ENCODE measurements at regions not wholly inside any gene's neighbourhood (a gene's known extent, or its start where the extent isn't known, plus 50 kb on each side); places are given as distances from the start of the nearest gene placed in this dataset.

- no peak for DNase-seq
- H3K27ac ChIP-seq, result no peak overlapping the region
- 77 to 82% methylated on average over 2 of the region's 2 CpGs for WGBS, 2 donors
- H3K9me3 ChIP-seq, result no peaks in the 10 kb centered on the region
- no peaks in the 10 kb centered on the region for H3K36me3 ChIP-seq
- no peaks in the 10 kb centered on the region for H3K27me3 ChIP-seq
- H3K4me1 ChIP-seq, result no peaks in the 10 kb centered on the region
- intact Hi-C loops (cut with DNase I), result no loop called here
- H3K4me3 ChIP-seq, result no peak overlapping the region
- no peak for TF ChIP-seq CTCF (IDR thresholded peaks at IDR 0.05)
Measured at GRCh38 chr13:80860845-80861244, 519.9 kb upstream of the SPRY2 start.

GRCh38 chr13:80858131-80858530 lies 517.2 kb upstream of the SPRY2 start:
- intact Hi-C loops (cut with DNase I), result no loop called here
- WGBS, 2 donors, result 93 to 95% methylated on average over 2 of the region's 2 CpGs
- H3K36me3 ChIP-seq, result no peaks in the 10 kb centered on the region
- TF ChIP-seq POLR2AphosphoS5 (IDR thresholded peaks at IDR 0.05) (no peak), CTCF (IDR thresholded peaks at IDR 0.05) (no peak), POLR2A (IDR thresholded peaks at IDR 0.05) (no peak), EP300 (IDR thresholded peaks at IDR 0.05) (no peak)
- no peak overlapping the region for H3K27ac ChIP-seq
- DNase-seq, result no peak
- no peaks in the 10 kb centered on the region for H3K27me3 ChIP-seq
- no peaks in the 10 kb centered on the region for H3K4me1 ChIP-seq
- no peaks in the 10 kb centered on the region for H3K9me3 ChIP-seq
- H3K4me3 ChIP-seq, result no peak overlapping the region

- H3K4me3 ChIP-seq, result no peak overlapping the region
- H3K36me3 ChIP-seq, result no peaks in the 10 kb centered on the region
- no peak for TF ChIP-seq POLR2AphosphoS5 (IDR thresholded peaks at IDR 0.05)
- no peak for TF ChIP-seq POLR2A (IDR thresholded peaks at IDR 0.05)
- no peak for TF ChIP-seq CTCF (IDR thresholded peaks at IDR 0.05)
- no peak for TF ChIP-seq EP300 (IDR thresholded peaks at IDR 0.05)
- no peaks in the 10 kb centered on the region for H3K27me3 ChIP-seq
- H3K9me3 ChIP-seq, result no peaks in the 10 kb centered on the region
- H3K4me1 ChIP-seq, result no peaks in the 10 kb centered on the region
- intact Hi-C loops (cut with DNase I), result no loop called here
- no peak for DNase-seq
- no peak overlapping the region for H3K27ac ChIP-seq
Measured at GRCh38 chr13:80857321-80857720, 516.4 kb upstream of the SPRY2 start.

- 72 to 89% methylated on average over 2 of the region's 2 CpGs for WGBS, 2 donors
- no peak for DNase-seq
- intact Hi-C loops (cut with DNase I), result no loop called here
- Histone ChIP-seq H3K36me3 (no peaks in the 10 kb centered on the region), H3K4me3 (no peak overlapping the region), H3K4me1 (no peaks in the 10 kb centered on the region), H3K27me3 (no peaks in the 10 kb centered on the region), H3K27ac (no peak overlapping the region), H3K9me3 (no peaks in the 10 kb centered on the region)
- TF ChIP-seq EP300 (IDR thresholded peaks at IDR 0.05) (no peak), CTCF (IDR thresholded peaks at IDR 0.05) (no peak), POLR2A (IDR thresholded peaks at IDR 0.05) (no peak), POLR2AphosphoS5 (IDR thresholded peaks at IDR 0.05) (no peak)
Measured at GRCh38 chr13:80850771-80851170, 509.8 kb upstream of the SPRY2 start.

- intact Hi-C loops (cut with DNase I), result no loop called here
- Histone ChIP-seq H3K9me3 (no peaks in the 10 kb centered on the region), H3K4me1 (no peaks in the 10 kb centered on the region), H3K4me3 (no peak overlapping the region), H3K36me3 (no peaks in the 10 kb centered on the region), H3K27me3 (no peaks in the 10 kb centered on the region), H3K27ac (no peak overlapping the region)
- no peak for DNase-seq
- 88 to 89% methylated on average over 1 of the region's 1 CpG for WGBS, 2 donors
- no peak for TF ChIP-seq EP300 (IDR thresholded peaks at IDR 0.05)
- TF ChIP-seq POLR2A (IDR thresholded peaks at IDR 0.05), result no peak
- TF ChIP-seq POLR2AphosphoS5 (IDR thresholded peaks at IDR 0.05), result no peak
- no peak for TF ChIP-seq CTCF (IDR thresholded peaks at IDR 0.05)
Measured at GRCh38 chr13:80844164-80844563, 503.2 kb upstream of the SPRY2 start.

All from sigmoid colon (tissue), 6 donors.